Kidney (tissue), 13 donors: ENCODE measurements at regions not wholly inside any gene's neighbourhood (a gene's known extent, or its start where the extent isn't known, plus 50 kb on each side); places are given as distances from the start of the nearest gene placed in this dataset.

Experiments used
- DNase-seq, 5 donors: peaks; one replicate each; pipeline ENCODE4 v3.0.0-alpha.2; 2013 to 2020
- FAIRE-seq: peaks from 2 replicates; lab custom pipeline; 2012; peaks lifted over from hg19 to GRCh38; lab: Jason Lieb, UNC
- H3K27ac ChIP-seq, 2 donors: one replicate each; pipeline ENCODE4 v1.7.0; 2013; ENCODE audit warnings: low read depth in 2 of 2, low read length in 2 of 2, inconsistent platforms in 1 of 2
- H3K27me3 ChIP-seq: one replicate; pipeline ENCODE4 v1.7.1; 2013; ENCODE audit warnings: low read length, inconsistent platforms; ENCODE audit not compliant: control insufficient read depth, insufficient read depth
- H3K36me3 ChIP-seq, 3 donors: one replicate each; pipeline versions ENCODE4 v1.7.0 to v1.7.1; 2013; ENCODE audit warnings: low read length in 3 of 3, control low read depth in 1 of 3, inconsistent platforms in 1 of 3; ENCODE audit not compliant: insufficient read depth in 3 of 3, control insufficient read depth in 2 of 3
- H3K4me1 ChIP-seq, 3 donors: one replicate each; pipeline versions ENCODE4 v1.7.0 to v1.7.1; 2013; ENCODE audit warnings: low read length in 3 of 3, inconsistent platforms in 1 of 3, low read depth in 1 of 3; ENCODE audit not compliant: control insufficient read depth in 2 of 3, insufficient read depth in 2 of 3
- H3K4me3 ChIP-seq, 3 donors: one replicate each; pipeline versions ENCODE4 v1.7.0 to v1.8.1; 2013; ENCODE audit warnings: low read length in 3 of 3, control low read depth in 1 of 3, inconsistent platforms in 1 of 3
- H3K9ac ChIP-seq, 3 donors: one replicate each; pipeline versions ENCODE4 v1.7.0 to v1.7.1; 2013; ENCODE audit warnings: low read length in 3 of 3, control low read depth in 1 of 3, inconsistent platforms in 1 of 3
- H3K9me3 ChIP-seq, 3 donors: one replicate each; pipeline versions ENCODE4 v1.7.0 to v1.7.1; 2013; ENCODE audit warnings: low read length in 3 of 3, control low read depth in 1 of 3, inconsistent platforms in 1 of 3; ENCODE audit not compliant: control insufficient read depth in 2 of 3, insufficient read depth in 1 of 3
- CTCF ChIP-seq: IDR thresholded peaks from 3 replicates; pipeline ENCODE4 v1.5.1; 2012; ENCODE audit warnings: mild to moderate bottlenecking, moderate library complexity, borderline replicate concordance; ENCODE audit not compliant: insufficient read depth; ENCODE audit errors: extremely low read depth
- intact Hi-C: fragments of 100-400 bp; cut with DNase I; formaldehyde crosslinking; loops from one replicate; pipeline ENCODE4 v1.11.1; 2022
- donor health status: control.
- donor health status: control.
- donor health status: control.
- donor health status: control.
- donor health status: control.
- donor health status: DM: yes; HTN: yes; CAD: no.
- donor health status: Normal renal cell carcinoma (clear cell type).

DNA sequence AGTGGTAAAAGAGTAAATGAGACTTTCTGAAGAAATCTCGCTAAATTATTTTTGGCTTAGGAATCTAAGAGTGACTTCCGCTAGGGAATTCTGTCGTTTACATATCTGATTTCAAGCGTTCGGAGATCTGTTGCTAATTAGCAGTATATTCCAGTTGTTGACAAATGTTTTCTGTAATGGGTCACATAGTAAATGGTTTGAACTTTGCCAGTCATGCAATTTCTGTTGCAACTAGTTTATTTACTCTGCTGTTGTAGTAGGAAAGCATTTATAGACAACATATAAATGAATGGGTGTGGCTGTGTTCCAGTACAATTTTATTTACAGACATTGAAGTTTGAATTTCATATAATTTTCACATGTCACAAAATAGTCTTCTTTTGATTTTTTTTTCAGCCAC lies 57.4 kb upstream of the JAK2 start:
- Histone ChIP-seq H3K9ac (no peak overlapping the region), H3K4me1 (no peaks in the 10 kb centered on the region), H3K9me3 (no peaks in the 10 kb centered on the region), H3K27me3 (no peaks in the 10 kb centered on the region), H3K27ac (no peak overlapping the region), H3K4me3 (no peak overlapping the region), H3K36me3 (no peaks in the 10 kb centered on the region)
- no peak for FAIRE-seq
- DNase-seq = no peak
- TF ChIP-seq CTCF = no peak
- intact Hi-C loops = no loop called here

DNA sequence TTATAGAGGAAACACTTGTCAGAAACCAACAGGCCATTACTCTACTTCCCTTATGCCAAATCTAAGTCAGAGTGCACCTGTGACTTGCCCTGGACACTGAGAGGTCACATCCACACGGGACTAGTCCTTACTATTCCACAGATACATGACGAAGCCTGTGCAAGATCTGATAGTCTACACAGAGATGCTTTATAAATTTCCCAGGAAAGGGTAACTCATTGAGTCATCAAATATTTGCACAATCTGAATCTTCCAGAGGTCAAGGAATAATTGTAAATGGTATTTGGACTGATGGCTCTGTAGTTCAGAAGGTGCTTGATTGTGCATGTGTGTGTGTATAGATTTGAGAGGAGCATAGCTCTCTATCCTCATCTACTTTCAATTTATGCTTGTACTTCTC lies 55.2 kb upstream of the JAK2 start:
- no peaks in the 10 kb centered on the region for H3K27me3 ChIP-seq
- TF ChIP-seq CTCF = no peak
- H3K4me3 ChIP-seq = no peak overlapping the region
- intact Hi-C loops = no loop called here
- FAIRE-seq = no peak
- no peaks in the 10 kb centered on the region for H3K9me3 ChIP-seq
- H3K27ac ChIP-seq = no peak overlapping the region
- H3K4me1 ChIP-seq = no peaks in the 10 kb centered on the region
- no peak overlapping the region for H3K9ac ChIP-seq
- no peak for DNase-seq
- H3K36me3 ChIP-seq = no peaks in the 10 kb centered on the region

DNA sequence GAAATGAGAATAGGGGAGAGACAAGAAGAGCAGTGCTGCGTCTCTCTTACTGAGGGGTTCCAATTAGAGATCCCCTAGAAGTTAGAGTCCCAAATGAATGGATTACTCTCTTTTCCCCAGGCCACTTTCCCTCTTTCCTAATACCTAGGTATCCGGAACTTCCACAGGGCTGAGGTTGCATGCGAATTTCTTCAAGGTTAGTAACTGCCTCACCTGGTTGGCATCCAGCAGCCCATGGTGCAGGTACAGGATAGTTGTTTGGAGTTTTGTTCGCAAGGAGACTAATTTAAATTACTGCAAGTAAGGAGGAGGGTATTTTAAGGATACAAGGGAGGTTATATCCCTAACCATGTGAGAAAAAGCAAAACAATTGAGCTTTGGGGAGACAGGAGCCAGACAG lies 52.4 kb upstream of the JAK2 start:
- no peak for FAIRE-seq
- no peak for TF ChIP-seq CTCF

GRCh38 chr9:4933177-4933576 lies 51.9 kb upstream of the JAK2 start:
- FAIRE-seq (no peak), DNase-seq (no peak)
- intact Hi-C loops = no loop called here
- TF ChIP-seq CTCF = no peak
- Histone ChIP-seq H3K36me3 (no peaks in the 10 kb centered on the region), H3K27ac (no peak overlapping the region), H3K4me3 (no peak overlapping the region), H3K27me3 (no peaks in the 10 kb centered on the region), H3K4me1 (peaks cover 0 to 4% (median 0%) of the 10 kb centered on the region in 3 donors), H3K9ac (no peak overlapping the region), H3K9me3 (no peaks in the 10 kb centered on the region)

More for the DNA sequence above, 52.4 kb upstream of the JAK2 start:
- no peak overlapping the region for H3K27ac ChIP-seq
- intact Hi-C loops = no loop called here
- no peak overlapping the region for H3K9ac ChIP-seq
- no peak overlapping the region for H3K4me3 ChIP-seq
- no peaks in the 10 kb centered on the region for H3K27me3 ChIP-seq
- DNase-seq = no peak
- no peaks in the 10 kb centered on the region for H3K36me3 ChIP-seq
- no peaks in the 10 kb centered on the region for H3K9me3 ChIP-seq
- H3K4me1 ChIP-seq = peaks cover 0 to 4% (median 0%) of the 10 kb centered on the region in 3 donors
